GM11168 (cell line): ENCODE measurements at regions not wholly inside any gene's neighbourhood (a gene's known extent, or its start where the extent isn't known, plus 50 kb on each side); places are given as distances from the start of the nearest gene placed in this dataset.
"Not testable (repeated sequence)": the region's sequence is repeated elsewhere in the genome, so short reads cannot be mapped to it uniquely, and the experiment has no call there.

Source experiments
- in situ Hi-C: fragments of 300-500 bp; cut with MboI; formaldehyde crosslinking; loops from one replicate; pipeline ENCODE4 v1.12.0; 2022; ENCODE audit warnings: low sequenced_read_pairs; ENCODE audit not compliant: unreplicated experiment

- in situ Hi-C loops: no loop called here
These were observed 191.3 kb upstream of the KCNJ3 start for GRCh38 chr2:154507186-154507585.

GRCh38 chr2:154518872-154519271, 179.6 kb upstream of the KCNJ3 start:
- in situ Hi-C loops: no loop called here

GRCh38 chr2:154520951-154521350, 177.5 kb upstream of the KCNJ3 start:
- in situ Hi-C loops: not testable (repeated sequence)

- in situ Hi-C loops: no loop called here
These were observed 172.3 kb upstream of the KCNJ3 start for GRCh38 chr2:154526234-154526633.

- in situ Hi-C loops: no loop called here
These were observed 170.5 kb upstream of the KCNJ3 start for GRCh38 chr2:154527962-154528361.

- in situ Hi-C loops: no loop called here
These were observed 166.5 kb upstream of the KCNJ3 start for GRCh38 chr2:154532004-154532403.

- in situ Hi-C loops: no loop called here
These were observed 165.7 kb upstream of the KCNJ3 start for GRCh38 chr2:154532763-154533162.

GRCh38 chr2:154533300-154533940, 165.1 kb upstream of the KCNJ3 start:
- in situ Hi-C loops: no loop called here

GRCh38 chr2:154537024-154537423, 161.5 kb upstream of the KCNJ3 start:
- in situ Hi-C loops: no loop called here

- in situ Hi-C loops: no loop called here
These were observed 160.5 kb upstream of the KCNJ3 start for GRCh38 chr2:154537843-154538450.

- in situ Hi-C loops: no loop called here
These were observed 152.2 kb upstream of the KCNJ3 start for GRCh38 chr2:154546341-154546740.

- in situ Hi-C loops: no loop called here
These were observed 148.6 kb upstream of the KCNJ3 start for GRCh38 chr2:154549869-154550268.

- in situ Hi-C loops: no loop called here
These were observed 146.8 kb upstream of the KCNJ3 start for GRCh38 chr2:154551649-154552048.

- in situ Hi-C loops: no loop called here
These were observed 144.4 kb upstream of the KCNJ3 start for GRCh38 chr2:154554046-154554445.

- in situ Hi-C loops: no loop called here
These were observed 142.8 kb upstream of the KCNJ3 start for GRCh38 chr2:154555710-154556109.

GRCh38 chr2:154556146-154556545, 142.3 kb upstream of the KCNJ3 start:
- in situ Hi-C loops: no loop called here

GRCh38 chr2:154556607-154557006, 141.9 kb upstream of the KCNJ3 start:
- in situ Hi-C loops: no loop called here

- in situ Hi-C loops: no loop called here
These were observed 140.6 kb upstream of the KCNJ3 start for GRCh38 chr2:154557906-154558305.

GRCh38 chr2:154565433-154565832, 133.1 kb upstream of the KCNJ3 start:
- in situ Hi-C loops: no loop called here

- in situ Hi-C loops: no loop called here
These were observed 130.1 kb upstream of the KCNJ3 start for GRCh38 chr2:154568413-154568812.

GRCh38 chr2:154570501-154570900, 128.0 kb upstream of the KCNJ3 start:
- in situ Hi-C loops: no loop called here

GRCh38 chr2:154576699-154577098, 121.8 kb upstream of the KCNJ3 start:
- in situ Hi-C loops: not testable (repeated sequence)
